Heart right ventricle (tissue), 16 donors: ENCODE measurements at regions not wholly inside any gene's neighbourhood (a gene's known extent, or its start where the extent isn't known, plus 50 kb on each side); places are given as distances from the start of the nearest gene placed in this dataset.

Experiments used
- ATAC-seq, 8 donors: fragments of 200-7000 bp; cut with Tn5 transposase; one replicate each; pipeline ENCODE4 v1.9.1; 2020; ENCODE audit warnings: mild to moderate bottlenecking in 8 of 8, moderate library complexity in 8 of 8, moderate number of reproducible peaks in 1 of 8
- DNase-seq, 2 donors: peaks; one replicate each; pipeline ENCODE4 v3.0.0-alpha.2; 2020
- H3K27ac ChIP-seq, 10 donors: fragments of 200-600 bp; sonication (generic) in 2 of 10; one replicate each; pipeline versions ENCODE4 v1.5.0 to v1.8.0; 2020 to 2022; ENCODE audit warnings: mild to moderate bottlenecking in 3 of 10
- H3K27me3 ChIP-seq, 7 donors: fragments of 200-600 bp; one replicate each; pipeline ENCODE4 v1.8.0; 2021 to 2022; ENCODE audit warnings: mild to moderate bottlenecking in 2 of 7
- H3K36me3 ChIP-seq, 9 donors: fragments of 200-600 bp; sonication (generic) in 1 of 9; one replicate each; pipeline versions ENCODE4 v1.5.0 to v1.8.0; 2020 to 2022; ENCODE audit warnings: mild to moderate bottlenecking in 2 of 9
- H3K4me1 ChIP-seq, 9 donors: fragments of 200-600 bp; sonication (generic) in 1 of 9; one replicate each; pipeline versions ENCODE4 v1.5.0 to v1.8.0; 2020 to 2022; ENCODE audit warnings: mild to moderate bottlenecking in 4 of 9
- H3K4me3 ChIP-seq, 10 donors: fragments of 200-600 bp; sonication (generic) in 2 of 10; one replicate each; pipeline versions ENCODE4 v1.5.0 to v1.8.0; 2020 to 2022; ENCODE audit warnings: mild to moderate bottlenecking in 7 of 10, moderate library complexity in 2 of 10
- H3K9me3 ChIP-seq, 11 donors: fragments of 200-600 bp in 10 of 11; sonication (generic) in 2 of 11; one replicate each; pipeline versions ENCODE4 v1.5.0 to v1.8.0; 2013 to 2022; ENCODE audit warnings: mild to moderate bottlenecking in 2 of 11, control low read depth in 1 of 11, moderate library complexity in 1 of 11
- CTCF ChIP-seq, 9 donors: fragments of 200-600 bp; sonication (generic) in 2 of 9; IDR thresholded peaks; one replicate each; pipeline versions ENCODE4 v1.5.0 to v1.8.0; 2021 to 2022; ENCODE audit warnings: antibody characterized with exemption in 9 of 9, mild to moderate bottlenecking in 5 of 9, moderate library complexity in 1 of 9
- WGBS, 2 donors: extraction: QIAGEN DNeasy Blood & Tissue Kit; methylation state at CpG; one replicate each; pipeline ENCODE4 v1.1.7; 2013; ENCODE audit warnings: inconsistent platforms in 1 of 2; 5-methylcytosine and 5-hydroxymethylcytosine counted together
- intact Hi-C, 10 donors: fragments of 100-400 bp; cut with DNase I; formaldehyde crosslinking; loops; one replicate each; pipeline versions ENCODE4 v1.11.1 to v1.14.2; 2022
- donor health status: Arrhythmogenic right ventricular cardiomyopathy.
- donor health status: ischemic (EF 13 %, LVEDD 7.1; RV severe dilation, severe dysfunction).
- donor health status: healthy with polysubstance abuse.
- donor health status: DM: no; HTN: yes; CAD: no.
- donor health status: DM: no; HTN: no; CAD: no.
- donor health status: ischemic (EF 25% LVEDD 6.9; RV normal size, moderate dysfunction).
- donor health status: ischemic (EF 25% LVEDD 5.7; RV mildly dilated, moderate dysfunction).
- donor health status: healthy.
- donor health status: DM: yes; HTN: yes; CAD: no.
- donor health status: Ischemic cardiomyopathy.
- donor health status: ischemic (EF 35%, LVEDD 5.7; RV mildly dilated, moderate dysfunction).
- donor health status: nonischemic (EF 11% LVEDD 7.7; RV severe dilation, severe dysfunction).
- donor health status: DM: yes; HTN: yes; CAD: no.
- donor health status: PGD.
- donor health status: ischemic (EF 29% LVEDD 5.4; RV normal size, mild dysfunction).
- donor health status: nonischemic (EF 23%, LVEDD 6.1; RV moderate dilation, normal function).

GRCh38 chr2:84251651-84252302, 207.3 kb downstream of the SUCLG1 start:
- no peaks in the 10 kb centered on the region for H3K4me1 ChIP-seq
- no peak for DNase-seq
- intact Hi-C loops, result no loop called here
- 95 to 98% methylated on average over 2 of the region's 2 CpGs for WGBS, 2 donors
- H3K4me3 ChIP-seq, result no peak overlapping the region
- no peaks in the 10 kb centered on the region for H3K36me3 ChIP-seq
- ATAC-seq, result no peak
- H3K27ac ChIP-seq, result no peak overlapping the region
- H3K27me3 ChIP-seq, result no peaks in the 10 kb centered on the region
- no peak for TF ChIP-seq CTCF (IDR thresholded peaks at IDR 0.05)
- no peaks in the 10 kb centered on the region for H3K9me3 ChIP-seq

GRCh38 chr2:84249140-84249539, 209.9 kb downstream of the SUCLG1 start:
- no peaks in the 10 kb centered on the region for H3K9me3 ChIP-seq
- H3K27ac ChIP-seq, result no peak overlapping the region
- no peak for DNase-seq
- no peak overlapping the region for H3K4me3 ChIP-seq
- no peaks in the 10 kb centered on the region for H3K4me1 ChIP-seq
- WGBS, 2 donors, result 80 to 82% methylated on average over 4 of the region's 4 CpGs
- no peaks in the 10 kb centered on the region for H3K36me3 ChIP-seq
- no peak for TF ChIP-seq CTCF (IDR thresholded peaks at IDR 0.05)
- intact Hi-C loops, result loop anchor here in 1 of 10 donors (5.0 kb wide), 1 partner anchor 462 kb away; no protein-coding TSS in a partner anchor
- no peaks in the 10 kb centered on the region for H3K27me3 ChIP-seq
- ATAC-seq, result no peak

- intact Hi-C loops, result loop anchor here in 1 of 10 donors (5.0 kb wide), 1 partner anchor 460 kb away; no protein-coding TSS in a partner anchor
- Histone ChIP-seq H3K36me3 (no peaks in the 10 kb centered on the region), H3K4me3 (no peak overlapping the region), H3K27me3 (peaks cover 0 to 6% (median 0%) of the 10 kb centered on the region in 7 donors), H3K27ac (no peak overlapping the region), H3K9me3 (no peaks in the 10 kb centered on the region), H3K4me1 (no peaks in the 10 kb centered on the region)
- DNase-seq (no peak), ATAC-seq (no peak)
- no peak for TF ChIP-seq CTCF (IDR thresholded peaks at IDR 0.05)
- WGBS, 2 donors, result 61 to 67% methylated on average over 3 of the region's 3 CpGs
Measured at GRCh38 chr2:84247532-84247931, 211.5 kb downstream of the SUCLG1 start.

GRCh38 chr2:84243788-84244733, 215.0 kb downstream of the SUCLG1 start:
- Histone ChIP-seq H3K4me1 (no peaks in the 10 kb centered on the region), H3K27ac (no peak overlapping the region), H3K27me3 (peaks cover 0 to 6% (median 0%) of the 10 kb centered on the region in 7 donors), H3K9me3 (no peaks in the 10 kb centered on the region), H3K36me3 (no peaks in the 10 kb centered on the region), H3K4me3 (no peak overlapping the region)
- no peak for DNase-seq
- ATAC-seq, result no peak
- WGBS, 2 donors, result 53% methylated on average over 9 of the region's 9 CpGs
- TF ChIP-seq CTCF (IDR thresholded peaks at IDR 0.05), result no peak
- intact Hi-C loops, result no loop called here
